HepG2 (cell line): ENCODE measurements at regions not wholly inside any gene's neighbourhood (a gene's known extent, or its start where the extent isn't known, plus 50 kb on each side); places are given as distances from the start of the nearest gene placed in this dataset.

ENCODE experiments used
- ATAC-seq: fragments of 200-7000 bp; cut with Tn5 transposase; 3 replicates; pipeline ENCODE4 v1.9.1; 2020; ENCODE audit warnings: mild to moderate bottlenecking, moderate library complexity
- BruUV-seq: library from RNA; stranded (reverse); fragments of 400-500 nt; replicated peaks from 2 replicates; lab custom pipeline; 2021; lab: Mats Ljungman, UMichigan
- CTCF ChIA-PET: fragments of 300-600 bp; formaldehyde crosslinking; extraction: SDS; loops from one replicate; lab custom pipeline; 2021; ENCODE audit warnings: low total read pairs, inconsistent platforms, low intra/inter-chr PET ratio; lab: Yijun Ruan, JAX
- POLR2A ChIA-PET: fragments of 350-600 bp; sonication (Branson Sonifier 250); formaldehyde crosslinking; loops from one replicate; lab custom pipeline; 2020; ENCODE audit warnings: antibody characterized with exemption, inconsistent platforms; lab: Yijun Ruan, JAX
- DNase-seq: peaks from one replicate; pipeline ENCODE4 v3.0.0-alpha.2; 2015; ENCODE audit warnings: low spot score
- FAIRE-seq: peaks from 3 replicates; lab custom pipeline; 2011; peaks lifted over from hg19 to GRCh38; lab: Jason Lieb, UNC
- H2AFZ ChIP-seq: one replicate; pipeline ENCODE4 v1.6.1; 2011; ENCODE audit warnings: low read length, inconsistent platforms
- H3K27ac ChIP-seq: fragments of 300-600 bp; 3 replicates; pipeline ENCODE4 v1.8.0; 2011; ENCODE audit warnings: mixed run types, mild to moderate bottlenecking, mixed read lengths, low read length, inconsistent platforms; ENCODE audit not compliant: insufficient read depth; ENCODE audit errors: extremely low read length
- H3K27me3 ChIP-seq, 2 experiments: fragments of 200-600 bp in 1 of 2; 2 replicates in 1 of 2; 3 replicates in 1 of 2; pipeline versions ENCODE4 v1.6.0 to v1.8.0; 2011; ENCODE audit warnings: low read length in 2 of 2, mild to moderate bottlenecking in 2 of 2, moderate library complexity in 2 of 2, inconsistent platforms in 1 of 2; ENCODE audit not compliant: insufficient read depth in 2 of 2, control insufficient read depth in 1 of 2
- H3K36me3 ChIP-seq, 2 experiments: fragments of 200-600 bp in 1 of 2; replicated peaks in 1 of 2; 2 replicates in 1 of 2; 3 replicates in 1 of 2; pipeline versions ENCODE4 v1.5.1 to v1.8.0; 2011; ENCODE audit warnings: low read length in 2 of 2, inconsistent platforms in 1 of 2; ENCODE audit not compliant: insufficient read depth in 2 of 2, control insufficient read depth in 1 of 2
- H3K4me1 ChIP-seq: 2 replicates; pipeline ENCODE4 v1.5.1; 2012; ENCODE audit warnings: low read length, inconsistent platforms; ENCODE audit not compliant: insufficient read depth
- H3K4me2 ChIP-seq: 2 replicates; pipeline ENCODE4 v1.6.0; 2011; ENCODE audit warnings: low read depth, low read length, inconsistent platforms
- H3K4me3 ChIP-seq, 3 experiments: fragments of 200-600 bp in 1 of 3; sonication (generic), shearing (Covaris generic) in 1 of 3; replicated peaks in 1 of 3; 2 replicates each; pipeline ENCODE4 v1.5.1; 2011 to 2016; ENCODE audit warnings: low read length in 3 of 3, inconsistent platforms in 2 of 3, low read depth in 2 of 3, mild to moderate bottlenecking in 2 of 3, control low read depth in 1 of 3, mixed read lengths in 1 of 3; ENCODE audit not compliant: insufficient read depth in 1 of 3
- H3K79me2 ChIP-seq: one replicate; pipeline ENCODE4 v1.6.1; 2011; ENCODE audit warnings: low read length, inconsistent platforms; ENCODE audit not compliant: insufficient read depth
- H3K9ac ChIP-seq: 2 replicates; pipeline ENCODE4 v1.6.0; 2011; ENCODE audit warnings: mild to moderate bottlenecking, low read depth, low read length, inconsistent platforms; ENCODE audit not compliant: insufficient read depth
- H3K9me3 ChIP-seq: 2 replicates; pipeline ENCODE4 v1.5.1; 2012; ENCODE audit warnings: mild to moderate bottlenecking, low read length
- H4K20me1 ChIP-seq: 2 replicates; pipeline ENCODE4 v1.6.0; 2011; ENCODE audit warnings: inconsistent platforms, mild to moderate bottlenecking, low read length, moderate library complexity; ENCODE audit not compliant: insufficient read depth
- AKNA ChIP-seq: sonication (generic); formaldehyde crosslinking; IDR thresholded peaks from 2 replicates; pipeline ENCODE4 v1.4.0; 2020; ENCODE audit warnings: missing genetic modification reagents, borderline replicate concordance
- BCL6 ChIP-seq: IDR thresholded peaks from 2 replicates; pipeline ENCODE4 v1.6.1; 2016; ENCODE audit warnings: missing genetic modification reagents, missing compliant biosample characterization
- DPF2 ChIP-seq: sonication (generic); formaldehyde crosslinking; IDR thresholded peaks from 2 replicates; pipeline ENCODE4 v1.4.0; 2020; ENCODE audit warnings: mild to moderate bottlenecking, low read depth, missing genetic modification reagents, borderline replicate concordance
- DZIP1 ChIP-seq: sonication (generic); formaldehyde crosslinking; IDR thresholded peaks from 2 replicates; pipeline ENCODE4 v1.5.0; 2020; ENCODE audit warnings: mild to moderate bottlenecking, missing genetic modification reagents
- GLMP ChIP-seq: sonication (generic); formaldehyde crosslinking; IDR thresholded peaks from 2 replicates; pipeline ENCODE4 v1.9.0; 2021; ENCODE audit warnings: missing genetic modification reagents, mild to moderate bottlenecking, borderline replicate concordance
- HNF4G ChIP-seq, 2 experiments: sonication (generic) in 1 of 2; formaldehyde crosslinking in 1 of 2; IDR thresholded peaks; 2 replicates each; pipeline versions ENCODE4 v1.4.0 to v1.6.1; 2011 to 2020; ENCODE audit warnings: borderline replicate concordance in 2 of 2, low read depth in 2 of 2, mild to moderate bottlenecking in 2 of 2, low read length in 1 of 2, missing genetic modification reagents in 1 of 2, moderate library complexity in 1 of 2
- KLF9 ChIP-seq: IDR thresholded peaks from 2 replicates; pipeline ENCODE4 v1.6.1; 2016; ENCODE audit warnings: low read depth
- MEIS2 ChIP-seq: sonication (generic); formaldehyde crosslinking; IDR thresholded peaks from 2 replicates; pipeline ENCODE4 v1.9.0; 2021; ENCODE audit warnings: mild to moderate bottlenecking, missing genetic modification reagents
- PCBP2 ChIP-seq: fragments of 200-400 bp; formaldehyde crosslinking; optimal IDR thresholded peaks from 2 replicates; pipeline ENCODE3; 2018; ENCODE audit warnings: low read length, low read depth; ENCODE audit not compliant: poor library complexity, severe bottlenecking
- TFDP2 ChIP-seq: sonication (generic); formaldehyde crosslinking; IDR thresholded peaks from 2 replicates; pipeline ENCODE4 v1.4.0; 2020; ENCODE audit warnings: missing genetic modification reagents
- TMF1 ChIP-seq: sonication (generic); formaldehyde crosslinking; IDR thresholded peaks from 2 replicates; pipeline ENCODE4 v1.8.1; 2022; ENCODE audit warnings: low read depth, missing genetic modification reagents
- TOPORS ChIP-seq: sonication (generic); formaldehyde crosslinking; IDR thresholded peaks from 2 replicates; pipeline ENCODE4 v1.8.0; 2023; ENCODE audit warnings: mild to moderate bottlenecking, missing genetic modification reagents
- TP53 ChIP-seq: sonication (generic); formaldehyde crosslinking; conservative IDR thresholded peaks from 2 replicates; pipeline ENCODE4 v1.4.0; 2020; ENCODE audit warnings: missing genetic modification reagents
- ZMYM2 ChIP-seq: sonication (generic); formaldehyde crosslinking; IDR thresholded peaks from 2 replicates; pipeline ENCODE4 v1.8.0; 2022; ENCODE audit warnings: mild to moderate bottlenecking, missing genetic modification reagents
- ZNF138 ChIP-seq: sonication (generic); formaldehyde crosslinking; IDR thresholded peaks from 2 replicates; pipeline ENCODE4 v1.5.0; 2020; ENCODE audit warnings: mild to moderate bottlenecking, low read depth, missing genetic modification reagents
- ZNF224 ChIP-seq: sonication (generic); formaldehyde crosslinking; IDR thresholded peaks from 2 replicates; pipeline ENCODE4 v1.5.0; 2020; ENCODE audit warnings: mild to moderate bottlenecking, missing genetic modification reagents
- WGBS: methylation state at CpG from one replicate; pipeline ENCODE4 v1.1.6; 2017; ENCODE audit warnings: low lambda C conversion rate; 5-methylcytosine and 5-hydroxymethylcytosine counted together
- in situ Hi-C: cut with HindIII; loops from 2 replicates; pipeline ENCODE4 v1.10.0; 2017; ENCODE audit warnings: low pct_unique_long_range_greater_than_20kb; ENCODE audit not compliant: extremely low pct_ligation_motif_present
- intact Hi-C: fragments of 100-400 bp; cut with micrococcal nuclease; formaldehyde crosslinking; loops from one replicate; pipeline ENCODE4 v1.10.0; 2022; ENCODE audit not compliant: unreplicated experiment

GRCh38 chr9:25904701-25905100 is 226.5 kb upstream of the TUSC1 start:
- no TSS peak for BruUV-seq
- H3K4me3 ChIP-seq = no peak overlapping the region
- no peak overlapping the region for H3K4me2 ChIP-seq
- peaks cover 71% of the 10 kb centered on the region for H3K9me3 ChIP-seq
- no peaks in the 10 kb centered on the region for H3K79me2 ChIP-seq
- no peaks in the 10 kb centered on the region for H3K36me3 ChIP-seq
- H3K4me1 ChIP-seq = no peaks in the 10 kb centered on the region
- intact Hi-C loops (no loop called here), in situ Hi-C loops (no loop called here)
- H4K20me1 ChIP-seq = no peaks in the 10 kb centered on the region
- WGBS = 12% methylated on average over 1 of the region's 1 CpG
- no peaks in the 10 kb centered on the region for H3K27me3 ChIP-seq
- no peak overlapping the region for H2AFZ ChIP-seq
- H3K27ac ChIP-seq = no peak overlapping the region
- ATAC-seq (no peak), DNase-seq (no peak), FAIRE-seq (no peak)
- ChIA-PET POLR2A (no interaction called here), CTCF (no interaction called here)
- H3K9ac ChIP-seq = no peak overlapping the region
- TF ChIP-seq TMF1 (CRISPR knock-in tag) = no peak
- no peak for TF ChIP-seq ZMYM2 (CRISPR knock-in tag)
- TF ChIP-seq DZIP1 (CRISPR knock-in tag) = no peak
- no peak for TF ChIP-seq TP53
- no peak for TF ChIP-seq ZNF224
- TF ChIP-seq AKNA (CRISPR knock-in tag) = no peak
- TF ChIP-seq MEIS2 (CRISPR knock-in tag) = no peak
- TF ChIP-seq KLF9 = no peak
- TF ChIP-seq ZNF138 (CRISPR knock-in tag) = no peak
- TF ChIP-seq HNF4G (IDR thresholded peaks at IDR 0.05; ENCODE audit: borderline replicate concordance, low read depth, low read length) = no peak
- no peak for TF ChIP-seq HNF4G (CRISPR knock-in tag; IDR thresholded peaks at IDR 0.05; ENCODE audit: borderline replicate concordance, low read depth)
- no peak for TF ChIP-seq PCBP2
- no peak for TF ChIP-seq GLMP (CRISPR knock-in tag)
- TF ChIP-seq BCL6 (CRISPR knock-in tag) = no peak
- no peak for TF ChIP-seq TFDP2 (CRISPR knock-in tag)
- no peak for TF ChIP-seq TOPORS (CRISPR knock-in tag)
- TF ChIP-seq DPF2 (CRISPR knock-in tag) = no peak
